Thyroid gland (tissue), 4 donors: ENCODE measurements at regions not wholly inside any gene's neighbourhood (a gene's known extent, or its start where the extent isn't known, plus 50 kb on each side); places are given as distances from the start of the nearest gene placed in this dataset.

Experiments
- DNase-seq, 2 donors: peaks; one replicate each; pipeline ENCODE4 v3.0.0-alpha.2; 2019
- H3K27ac ChIP-seq, 3 donors: fragments of 200-600 bp; sonication (generic); 1 replicate in 2 of 3; 2 replicates in 1 of 3; pipeline ENCODE4 v1.5.1; 2016 to 2019; ENCODE audit warnings: mild to moderate bottlenecking in 1 of 3, moderate library complexity in 1 of 3
- H3K27me3 ChIP-seq: fragments of 200-600 bp; sonication (generic); one replicate; pipeline ENCODE4 v1.5.1; 2019
- H3K36me3 ChIP-seq, 2 donors: fragments of 200-600 bp; sonication (generic); one replicate each; pipeline ENCODE4 v1.5.1; 2016 to 2019
- H3K4me1 ChIP-seq, 2 donors: fragments of 200-600 bp; sonication (generic); one replicate each; pipeline ENCODE4 v1.5.1; 2017 to 2019
- H3K4me3 ChIP-seq, 3 donors: fragments of 200-600 bp; sonication (generic); replicated peaks in 1 of 3; 1 replicate in 2 of 3; 2 replicates in 1 of 3; pipeline ENCODE4 v1.5.1; 2016; ENCODE audit warnings: mild to moderate bottlenecking in 1 of 3
- H3K9me3 ChIP-seq: fragments of 200-600 bp; sonication (generic); one replicate; pipeline ENCODE4 v1.5.1; 2017
- POLR2A ChIP-seq, 2 donors: fragments of 450-650 bp; IDR thresholded peaks; one replicate each; pipeline ENCODE4 v1.6.1; 2017; ENCODE audit warnings: antibody characterized with exemption in 2 of 2, mild to moderate bottlenecking in 2 of 2, moderate library complexity in 1 of 2
- WGBS, 2 donors: methylation state at CpG; one replicate each; pipeline ENCODE4 v1.1.5; 2017; 5-methylcytosine and 5-hydroxymethylcytosine counted together
- intact Hi-C: fragments of 100-400 bp; cut with DNase I; formaldehyde crosslinking; loops from one replicate; pipeline ENCODE4 v1.15.1; 2023
- TF ChIP-seq, protein P1 (sequence below), 6 experiments: fragments of 200-600 bp in 3 of 6; fragments of 450-650 bp in 3 of 6; sonication (generic) in 3 of 6; IDR thresholded peaks; one replicate each; pipeline ENCODE4 v1.5.1; 2016 to 2019; ENCODE audit warnings: antibody characterized with exemption in 6 of 6, mild to moderate bottlenecking in 2 of 6, inconsistent platforms in 1 of 6, moderate library complexity in 1 of 6

DNA sequence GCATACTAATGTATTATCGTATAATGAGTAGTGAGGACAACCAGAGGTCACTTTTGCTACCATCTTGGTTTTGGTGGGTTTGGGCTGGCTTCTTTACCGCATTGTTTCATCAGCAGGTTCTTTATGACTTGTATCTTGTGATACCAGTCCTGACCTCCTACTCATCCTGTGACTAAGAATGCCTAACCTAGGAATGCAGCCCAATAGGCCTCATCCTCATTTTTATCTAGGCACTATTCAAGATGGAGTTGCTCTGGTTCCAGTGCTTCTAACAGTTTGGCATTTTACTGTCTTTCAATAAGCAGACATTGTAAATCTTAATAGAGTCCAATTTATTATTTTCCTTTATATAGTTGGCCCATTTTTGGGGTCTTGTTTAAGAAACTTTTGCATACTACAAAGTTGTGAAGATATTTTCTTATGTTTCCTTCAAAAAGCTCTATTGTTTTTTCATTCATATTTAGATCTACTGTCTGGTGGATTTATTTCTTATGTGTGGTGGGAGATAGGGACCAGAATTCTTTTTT lies 60.8 kb upstream of the RNU6-1 start:
- no peak for DNase-seq
- intact Hi-C loops, result no loop called here
- TF ChIP-seq, protein P1, sequence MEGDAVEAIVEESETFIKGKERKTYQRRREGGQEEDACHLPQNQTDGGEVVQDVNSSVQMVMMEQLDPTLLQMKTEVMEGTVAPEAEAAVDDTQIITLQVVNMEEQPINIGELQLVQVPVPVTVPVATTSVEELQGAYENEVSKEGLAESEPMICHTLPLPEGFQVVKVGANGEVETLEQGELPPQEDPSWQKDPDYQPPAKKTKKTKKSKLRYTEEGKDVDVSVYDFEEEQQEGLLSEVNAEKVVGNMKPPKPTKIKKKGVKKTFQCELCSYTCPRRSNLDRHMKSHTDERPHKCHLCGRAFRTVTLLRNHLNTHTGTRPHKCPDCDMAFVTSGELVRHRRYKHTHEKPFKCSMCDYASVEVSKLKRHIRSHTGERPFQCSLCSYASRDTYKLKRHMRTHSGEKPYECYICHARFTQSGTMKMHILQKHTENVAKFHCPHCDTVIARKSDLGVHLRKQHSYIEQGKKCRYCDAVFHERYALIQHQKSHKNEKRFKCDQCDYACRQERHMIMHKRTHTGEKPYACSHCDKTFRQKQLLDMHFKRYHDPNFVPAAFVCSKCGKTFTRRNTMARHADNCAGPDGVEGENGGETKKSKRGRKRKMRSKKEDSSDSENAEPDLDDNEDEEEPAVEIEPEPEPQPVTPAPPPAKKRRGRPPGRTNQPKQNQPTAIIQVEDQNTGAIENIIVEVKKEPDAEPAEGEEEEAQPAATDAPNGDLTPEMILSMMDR (IDR thresholded peaks at IDR 0.05), result no peak
- TF ChIP-seq POLR2A (IDR thresholded peaks at IDR 0.05), result no peak
- Histone ChIP-seq H3K4me1 (peaks cover 0 to 3% of the 10 kb centered on the region in 2 donors), H3K9me3 (no peaks in the 10 kb centered on the region), H3K27ac (no peak overlapping the region), H3K36me3 (no peaks in the 10 kb centered on the region), H3K27me3 (no peaks in the 10 kb centered on the region), H3K4me3 (no peak overlapping the region)
- WGBS, 2 donors, result 97 to 100% methylated on average over 2 of the region's 2 CpGs

DNA sequence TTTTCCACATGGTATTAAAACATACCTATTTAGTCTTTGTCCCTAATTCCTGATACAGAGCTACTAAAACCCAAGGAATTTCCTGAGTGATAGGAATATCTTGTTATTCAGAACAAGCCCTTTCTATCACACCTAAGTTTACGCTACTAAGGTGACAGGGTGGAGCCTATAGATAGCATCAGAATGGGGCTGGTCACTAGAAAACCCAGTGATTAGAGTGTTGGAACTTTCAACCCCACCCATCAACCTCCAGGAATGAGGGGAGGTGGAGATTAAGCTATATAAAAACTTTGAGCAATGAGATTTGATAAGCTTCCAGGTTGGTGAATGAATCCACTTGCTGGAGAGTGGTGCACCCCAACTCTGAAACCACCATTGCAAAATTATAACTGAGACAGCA lies 62.1 kb upstream of the RNU6-1 start:
- Histone ChIP-seq H3K27ac (no peak overlapping the region), H3K9me3 (no peaks in the 10 kb centered on the region), H3K36me3 (no peaks in the 10 kb centered on the region), H3K4me3 (no peak overlapping the region), H3K27me3 (no peaks in the 10 kb centered on the region), H3K4me1 (peaks cover 0 to 3% of the 10 kb centered on the region in 2 donors)
- DNase-seq, result no peak
- no peak for TF ChIP-seq POLR2A (IDR thresholded peaks at IDR 0.05)
- TF ChIP-seq, protein P1 (IDR thresholded peaks at IDR 0.05), result no peak
- 94 to 100% methylated on average over 1 of the region's 1 CpG for WGBS, 2 donors
- intact Hi-C loops, result no loop called here

DNA sequence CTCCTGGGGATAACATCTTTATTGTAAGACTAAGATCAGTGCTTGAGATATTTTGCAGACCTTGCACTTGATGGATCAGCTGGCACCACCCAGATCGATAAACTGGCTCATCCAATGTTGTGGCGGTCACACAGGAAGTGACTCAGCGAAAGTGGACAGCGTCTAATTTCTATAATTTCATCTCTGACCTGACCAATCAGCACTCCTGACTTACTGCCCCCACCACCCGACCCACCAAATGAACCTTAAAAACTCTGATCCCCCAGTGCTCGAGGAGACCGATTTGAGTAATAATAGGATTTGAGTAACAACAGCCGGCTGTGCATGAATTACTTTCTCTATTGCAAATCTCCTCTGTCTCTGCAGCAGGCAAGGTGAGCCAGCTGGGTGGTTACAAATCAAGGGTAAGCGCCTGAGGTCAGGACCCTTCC lies 62.7 kb upstream of the RNU6-1 start:
- no peaks in the 10 kb centered on the region for H3K9me3 ChIP-seq
- TF ChIP-seq, protein P1 (IDR thresholded peaks at IDR 0.05), result no peak
- TF ChIP-seq POLR2A (IDR thresholded peaks at IDR 0.05), result no peak
- H3K4me1 ChIP-seq, result no peaks in the 10 kb centered on the region
- intact Hi-C loops, result no loop called here
- H3K4me3 ChIP-seq, result no peak overlapping the region
- DNase-seq, result no peak
- 90 to 94% methylated on average over 9 of the region's 9 CpGs for WGBS, 2 donors
- H3K36me3 ChIP-seq, result no peaks in the 10 kb centered on the region
- no peaks in the 10 kb centered on the region for H3K27me3 ChIP-seq
- H3K27ac ChIP-seq, result no peak overlapping the region

DNA sequence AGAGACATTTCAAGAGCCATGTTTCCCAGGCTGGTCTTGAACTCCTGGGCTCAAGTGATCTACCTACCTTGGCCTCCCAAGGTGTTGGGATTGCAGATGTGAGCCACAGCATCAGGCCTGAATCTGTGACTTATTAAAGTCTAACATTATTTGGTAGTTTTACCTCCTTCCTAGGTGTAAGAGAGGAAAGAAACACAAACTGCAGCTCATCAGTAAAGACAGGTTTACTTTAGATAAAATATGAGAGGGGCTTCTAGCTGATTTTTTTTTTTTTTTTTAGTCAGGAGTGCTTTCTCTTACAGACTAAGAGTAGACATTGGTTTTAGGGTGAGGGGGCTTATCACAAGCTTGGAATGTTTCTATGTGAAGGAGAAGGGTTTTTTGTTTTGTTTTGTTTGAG lies 63.9 kb upstream of the RNU6-1 start:
- Histone ChIP-seq H3K27me3 (no peaks in the 10 kb centered on the region), H3K36me3 (no peaks in the 10 kb centered on the region), H3K9me3 (no peaks in the 10 kb centered on the region), H3K4me1 (no peaks in the 10 kb centered on the region), H3K4me3 (no peak overlapping the region), H3K27ac (no peak overlapping the region)
- TF ChIP-seq POLR2A (IDR thresholded peaks at IDR 0.05), result no peak
- TF ChIP-seq, protein P1 (IDR thresholded peaks at IDR 0.05), result no peak
- no peak for DNase-seq
- intact Hi-C loops, result no loop called here

DNA sequence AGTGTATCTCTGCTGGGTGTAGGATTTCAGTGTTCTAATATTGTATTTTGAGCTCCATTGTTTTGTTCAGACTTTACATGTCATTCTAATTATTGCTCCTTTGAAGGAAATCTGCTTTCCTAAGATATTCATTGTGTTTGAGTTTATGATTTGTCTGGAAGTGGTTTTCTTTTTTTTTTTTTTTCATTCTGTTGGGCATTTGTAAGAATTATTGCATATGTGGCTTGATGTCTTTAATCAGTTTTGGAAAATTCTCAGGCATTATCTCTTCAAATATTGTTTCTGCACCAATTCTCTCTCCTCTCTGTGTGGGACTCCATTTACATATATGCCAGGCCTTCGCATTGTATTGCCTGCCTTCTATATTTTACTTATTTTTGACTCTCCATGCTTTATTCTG lies 65.8 kb upstream of the RNU6-1 start:
- H3K4me1 ChIP-seq, result no peaks in the 10 kb centered on the region
- no peak overlapping the region for H3K27ac ChIP-seq
- intact Hi-C loops, result no loop called here
- TF ChIP-seq, protein P1 (IDR thresholded peaks at IDR 0.05), result no peak
- TF ChIP-seq POLR2A (IDR thresholded peaks at IDR 0.05), result no peak
- no peaks in the 10 kb centered on the region for H3K36me3 ChIP-seq
- H3K27me3 ChIP-seq, result no peaks in the 10 kb centered on the region
- H3K9me3 ChIP-seq, result no peaks in the 10 kb centered on the region
- H3K4me3 ChIP-seq, result no peak overlapping the region
- WGBS, 2 donors, result 95 to 96% methylated on average over 1 of the region's 1 CpG
- no peak for DNase-seq
